ENCODE measurements at regions not wholly inside any gene's neighbourhood (a gene's known extent, or its start where the extent isn't known, plus 50 kb on each side); places are given as distances from the start of the nearest gene placed in this dataset.

GRCh38 chr2:136373841-136374240 is 255.9 kb upstream of the CXCR4 start:
- TF ChIP-seq CTCF (conservative IDR thresholded peaks at IDR 0.05 in 1 of 2, IDR thresholded peaks at IDR 0.05 in 1 of 2; ENCODE audit: low read depth in 1 of 2, low read length in 2 of 2) (no peak), EZH2 (IDR thresholded peaks at IDR 0.05; ENCODE audit: low read length, missing control alignments) (no peak)
